Epithelial cell of prostate (primary cell): ENCODE measurements at regions not wholly inside any gene's neighbourhood (a gene's known extent, or its start where the extent isn't known, plus 50 kb on each side); places are given as distances from the start of the nearest gene placed in this dataset.

Experiments used
- DNase-seq: peaks from one replicate; pipeline ENCODE4 v3.0.0-alpha.2; 2011; ENCODE audit warnings: low read depth, low spot score
- H3K27ac ChIP-seq: fragments of 450-650 bp; 2 replicates; pipeline ENCODE4 v1.5.1; 2017; ENCODE audit warnings: mild to moderate bottlenecking

DNA sequence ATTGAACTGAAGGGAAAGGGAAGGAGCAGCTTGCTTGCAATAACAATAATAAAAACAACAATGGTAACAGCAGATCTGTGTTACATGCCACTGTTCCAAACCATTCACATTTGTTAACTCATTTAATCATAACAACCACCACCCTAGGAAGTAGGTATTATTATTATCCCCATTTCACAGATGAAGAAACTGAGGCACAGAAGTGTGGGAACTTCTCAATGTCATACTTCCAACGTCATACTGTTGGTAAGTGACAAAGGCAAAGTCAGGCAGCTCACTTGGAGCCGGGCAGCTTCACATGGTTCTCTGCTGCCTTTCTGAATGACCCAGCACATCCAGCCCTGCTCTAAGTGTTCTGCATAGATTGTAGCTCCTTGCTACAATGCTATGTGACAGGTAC is 72.6 kb downstream of the FOXD1 start:
- DNase-seq, result no peak
- no peak overlapping the region for H3K27ac ChIP-seq

DNA sequence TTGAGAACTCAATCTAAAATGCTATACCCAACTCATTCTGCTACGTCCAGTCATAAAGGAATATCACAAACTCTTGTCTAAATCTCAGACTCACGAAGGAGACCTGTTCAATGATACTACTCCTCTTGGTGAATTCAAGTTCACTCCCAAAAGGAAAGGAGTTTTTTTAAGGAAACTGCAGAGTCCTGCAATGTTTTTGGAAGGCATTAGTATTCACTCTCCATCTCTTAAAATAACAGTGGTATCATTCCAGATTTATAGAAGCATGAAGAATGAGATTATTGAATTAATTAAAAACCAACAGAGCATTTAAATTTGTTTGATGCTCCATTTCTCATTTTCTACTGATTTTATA is 73.4 kb downstream of the FOXD1 start:
- DNase-seq, result no peak
- peak overlapping the region; percentile 29 for H3K27ac ChIP-seq

DNA sequence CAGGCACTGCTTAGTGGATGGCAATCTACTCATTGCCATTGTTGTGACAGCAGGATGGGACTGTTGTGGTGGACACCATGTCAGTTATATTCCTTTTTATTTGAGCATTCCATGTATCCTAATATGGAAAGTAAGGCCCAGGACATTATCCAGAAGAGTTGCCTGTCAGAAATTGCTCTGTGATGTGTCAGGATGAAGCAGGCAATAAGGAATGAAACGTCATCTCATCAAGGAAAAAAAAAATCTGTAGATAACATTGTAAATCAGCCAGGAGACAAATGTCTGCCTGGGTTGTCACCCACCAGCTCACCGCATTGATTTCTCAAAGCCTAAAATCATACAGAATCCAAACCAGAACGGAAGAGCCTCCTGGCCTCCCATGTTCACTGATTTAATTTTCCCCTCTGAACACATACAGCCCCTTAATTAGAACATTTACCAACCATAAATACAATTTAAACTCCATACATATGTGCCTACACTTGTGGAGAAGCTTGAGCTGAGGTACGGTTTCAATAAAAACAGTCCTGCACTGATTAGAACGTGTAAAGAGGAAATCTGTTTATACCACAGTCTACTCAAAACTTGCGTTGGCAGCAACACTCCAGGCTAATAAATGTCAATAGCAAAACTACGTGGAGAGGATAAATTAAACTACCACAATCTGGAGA is 73.9 kb downstream of the FOXD1 start:
- DNase-seq, result no peak
- H3K27ac ChIP-seq, result peak overlapping the region; percentile 29

DNA sequence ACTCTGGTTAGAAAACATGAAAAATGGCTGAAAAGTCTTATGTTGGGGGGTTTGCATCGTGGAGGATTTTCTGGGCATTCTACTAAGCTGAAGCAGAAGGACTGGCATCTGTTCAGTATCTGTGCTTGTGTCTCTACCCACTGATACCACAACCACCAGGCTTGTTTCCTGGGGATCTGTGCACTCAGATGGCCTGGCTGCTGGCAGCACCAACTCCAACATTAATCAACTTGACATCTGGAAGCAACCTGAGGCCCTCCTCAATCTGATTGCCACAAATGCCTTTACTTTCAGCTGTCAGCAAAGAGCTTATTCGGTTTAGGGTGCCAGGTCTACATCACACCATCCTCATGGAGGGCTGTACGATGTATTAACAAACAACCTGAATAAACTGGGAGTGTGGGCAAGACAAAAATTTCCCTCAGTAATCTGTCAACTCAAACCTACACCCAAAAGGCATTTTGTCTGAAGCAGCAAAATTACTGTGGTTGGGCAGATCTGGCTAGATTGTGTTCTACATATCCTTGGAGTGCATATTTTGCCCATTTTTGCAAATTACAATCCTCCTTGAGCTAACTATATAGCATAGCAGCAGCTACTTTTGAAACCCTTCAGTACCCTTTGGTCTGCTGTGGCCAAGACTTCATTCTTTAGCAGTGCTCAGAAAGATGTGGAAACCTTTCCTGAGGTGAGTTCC is 74.6 kb downstream of the FOXD1 start:
- no peak for DNase-seq
- peak overlapping the region; percentile 29 for H3K27ac ChIP-seq

DNA sequence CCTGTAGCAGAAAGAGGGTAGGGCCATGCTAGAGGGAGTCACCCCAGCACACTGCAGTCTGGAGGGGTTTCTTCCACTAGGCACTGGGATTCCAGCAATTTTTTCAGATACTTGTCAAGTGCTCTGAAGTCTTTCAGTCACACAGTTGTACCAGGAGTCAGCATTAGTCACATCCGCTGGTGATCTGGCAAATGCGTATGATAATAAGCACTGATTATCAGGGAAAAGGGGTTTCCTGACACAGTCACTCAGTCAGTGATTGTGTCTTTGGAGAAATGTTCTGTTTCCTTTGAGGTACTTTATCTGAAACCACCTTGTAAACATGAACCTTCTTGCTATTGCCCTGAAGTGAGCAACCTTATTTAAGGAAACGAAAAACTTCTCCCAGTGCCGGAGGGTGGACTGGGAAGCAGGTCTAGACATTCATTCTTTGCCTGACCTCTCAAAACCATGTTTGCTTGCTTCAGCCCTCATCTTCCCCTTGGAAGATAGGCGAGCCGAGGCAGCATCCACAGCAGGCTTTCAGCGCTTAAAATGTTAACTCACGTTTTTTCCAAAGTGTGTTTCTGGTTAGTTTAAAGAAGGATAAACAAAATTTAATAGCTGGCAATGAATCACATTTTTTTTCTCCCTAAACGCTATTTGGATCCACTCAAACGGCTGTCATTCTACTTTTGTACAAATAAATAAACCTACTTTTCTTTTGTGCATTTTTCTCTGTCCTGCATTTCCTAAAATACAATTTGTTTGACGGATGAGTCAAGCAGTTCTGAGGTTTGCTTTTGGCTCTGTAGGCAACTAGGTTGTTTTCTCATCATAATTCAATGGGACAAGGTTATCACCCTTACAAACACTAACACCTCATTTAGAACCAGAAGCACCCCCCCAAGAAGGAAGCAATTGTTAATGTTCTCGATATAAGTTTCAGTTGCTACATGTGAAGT is 77.7 kb downstream of the FOXD1 start:
- peak overlapping the region; percentile 99 for H3K27ac ChIP-seq
- peak; percentile 81 for DNase-seq

DNA sequence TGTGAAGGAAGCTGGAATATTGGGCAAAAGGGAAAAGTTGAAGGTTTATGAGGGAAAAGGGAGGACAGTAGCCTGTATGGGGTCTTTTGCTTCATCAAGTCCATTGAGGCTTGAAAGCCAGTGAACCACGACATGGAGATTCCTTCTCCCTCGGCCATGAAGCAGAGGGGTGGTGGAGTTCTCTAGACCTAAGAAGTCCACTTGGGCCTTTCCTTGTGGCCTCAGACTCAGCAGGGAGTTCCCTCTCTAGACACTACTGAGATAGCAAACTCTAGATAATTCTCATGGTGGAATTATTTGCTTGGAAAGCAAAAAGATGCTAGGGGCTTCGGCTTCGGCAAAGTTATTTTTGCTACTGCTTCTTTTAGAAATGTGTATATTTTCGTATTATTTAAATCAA is 78.5 kb downstream of the FOXD1 start:
- DNase-seq, result no peak

DNA sequence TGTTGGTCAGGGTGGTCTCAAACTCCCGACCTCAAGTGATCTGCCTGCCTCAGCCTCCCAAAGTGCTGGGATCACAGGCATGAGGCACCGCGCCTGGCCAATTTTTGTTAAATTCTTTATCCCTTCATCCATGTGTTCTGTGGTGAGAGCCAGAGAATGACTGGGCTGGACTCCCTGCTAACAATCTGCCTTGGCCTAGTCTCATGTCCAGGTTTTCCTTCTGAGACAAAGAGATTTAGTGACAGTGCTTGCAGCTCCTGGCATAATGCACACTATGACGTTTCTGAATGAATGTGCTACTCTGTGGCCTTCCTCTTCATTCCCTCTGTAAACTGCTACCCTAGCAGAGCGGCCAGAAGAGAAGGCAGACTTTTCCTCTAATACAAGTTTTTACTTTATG is 79.3 kb downstream of the FOXD1 start:
- peak overlapping the region; percentile 99 for H3K27ac ChIP-seq
- DNase-seq, result no peak

More for the DNA sequence above, 78.5 kb downstream of the FOXD1 start:
- H3K27ac ChIP-seq, result peak overlapping the region; percentile 99

DNA sequence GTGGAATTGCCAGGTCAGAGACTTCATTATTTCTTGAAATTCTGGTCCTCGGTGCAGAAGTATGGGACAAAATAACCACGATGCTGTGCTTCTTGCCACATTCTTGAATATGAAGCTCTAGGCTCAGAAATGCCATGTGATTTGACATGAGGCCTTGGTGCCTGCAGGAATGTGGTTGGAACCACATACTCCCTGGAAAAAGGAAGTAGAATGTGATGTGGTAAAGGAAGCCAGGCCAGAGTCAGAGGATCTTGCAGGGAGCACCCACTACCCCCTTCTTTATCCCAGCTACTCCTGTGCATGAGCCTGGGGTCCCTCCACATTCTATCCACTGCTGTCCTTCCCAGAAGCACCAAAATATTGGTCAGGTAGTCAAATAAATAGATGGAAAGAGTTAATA is 80.9 kb downstream of the FOXD1 start:
- H3K27ac ChIP-seq, result no peak overlapping the region
- DNase-seq, result no peak

DNA sequence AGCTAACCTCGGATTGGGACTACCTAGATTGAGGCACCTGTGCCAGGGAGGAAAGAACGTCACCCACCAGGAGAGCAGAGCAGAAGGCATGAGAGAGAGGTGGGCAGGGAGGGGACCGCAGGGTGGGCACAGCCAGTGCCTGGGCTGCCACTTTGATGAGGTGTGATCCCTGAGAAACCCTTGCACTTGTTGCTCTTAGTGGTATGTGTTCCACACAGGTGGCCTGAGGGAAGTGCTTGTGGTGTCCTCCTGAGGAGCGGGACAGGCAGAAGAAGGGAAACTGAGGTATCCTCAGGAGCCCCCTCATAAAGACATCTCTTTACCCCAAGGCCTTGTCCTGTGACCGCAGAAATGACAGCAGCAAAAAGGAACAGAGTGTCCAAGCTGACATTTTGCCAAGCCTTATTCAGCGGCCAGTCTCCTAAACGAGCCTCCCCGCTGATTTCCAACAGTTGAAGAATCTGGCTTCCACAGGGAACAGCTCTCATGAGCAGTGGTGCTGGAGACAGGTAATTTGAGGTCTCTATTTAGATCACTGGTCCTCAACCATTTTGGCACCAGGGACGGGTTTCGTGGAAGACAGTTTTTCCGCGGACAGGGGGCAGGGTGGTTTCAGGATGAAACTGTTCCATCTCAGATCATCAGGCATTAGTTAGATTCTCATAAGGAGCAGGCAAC is 82.4 kb downstream of the FOXD1 start:
- H3K27ac ChIP-seq, result peak overlapping the region; percentile 99
- DNase-seq, result no peak

DNA sequence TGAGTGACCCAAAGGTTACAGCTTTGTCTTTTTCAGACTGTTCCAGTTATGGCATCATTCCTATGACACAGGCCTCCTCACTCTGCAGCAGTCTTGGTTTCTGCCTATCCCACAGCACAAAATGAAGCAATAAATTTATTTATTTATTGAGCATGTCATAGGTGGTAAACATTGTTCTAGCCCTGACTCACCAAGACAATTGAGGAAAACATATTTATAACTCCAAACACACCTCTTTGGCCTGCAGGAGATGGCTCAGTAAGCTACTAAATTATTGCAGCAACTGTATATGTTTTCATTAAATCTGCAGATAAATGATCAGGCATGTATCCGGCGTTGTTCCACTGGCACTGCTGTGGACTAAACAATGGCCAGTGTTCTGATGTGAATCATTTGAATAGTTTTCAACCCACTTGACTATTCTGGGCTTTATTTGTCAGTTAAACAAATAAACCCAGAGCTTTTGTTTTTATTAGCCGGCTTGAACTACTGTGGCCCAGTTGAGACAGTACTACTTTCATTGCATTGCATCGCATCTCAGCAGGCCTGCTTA is 83.2 kb downstream of the FOXD1 start:
- peak; percentile 85 for DNase-seq
- peak overlapping the region; percentile 99 for H3K27ac ChIP-seq

DNA sequence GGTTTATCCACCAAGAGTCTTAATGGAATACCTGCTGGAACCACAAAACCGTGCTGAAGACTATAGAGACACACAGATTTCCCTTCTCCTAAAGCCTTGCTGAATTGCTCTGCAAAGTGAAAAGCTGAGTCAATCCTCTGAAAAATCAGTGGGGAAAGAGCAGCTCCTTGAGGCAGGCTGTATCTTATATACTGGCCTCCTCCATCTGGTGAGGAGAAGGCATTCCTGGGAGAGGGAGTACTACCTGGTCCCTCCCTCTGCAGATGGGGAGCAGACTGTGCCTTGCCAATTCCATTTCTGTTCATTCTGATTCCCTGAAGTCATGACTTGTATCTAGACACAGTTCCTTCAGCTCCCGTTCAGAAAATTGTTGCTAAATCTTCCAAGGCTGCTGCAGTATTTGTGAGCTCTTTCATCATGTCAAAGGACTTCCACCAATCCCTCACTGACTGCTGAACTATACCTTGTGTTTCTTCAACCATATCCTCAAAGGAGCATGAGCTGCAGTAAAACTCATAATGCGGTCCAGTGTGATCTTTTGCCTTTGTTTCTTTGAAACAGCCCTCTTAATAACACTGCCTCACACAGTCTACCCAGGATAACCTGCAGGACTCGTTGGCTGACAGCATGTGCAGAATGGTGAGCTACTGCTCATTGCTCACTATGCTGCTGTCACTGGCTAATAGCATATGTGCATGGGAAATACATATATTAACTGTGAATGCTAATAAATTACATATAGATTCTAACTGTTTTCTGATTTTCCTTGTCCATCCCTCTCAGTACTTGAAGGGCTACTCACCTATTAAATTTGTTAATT is 84.5 kb downstream of the FOXD1 start:
- peak overlapping the region; percentile 99 for H3K27ac ChIP-seq
- no peak for DNase-seq

DNA sequence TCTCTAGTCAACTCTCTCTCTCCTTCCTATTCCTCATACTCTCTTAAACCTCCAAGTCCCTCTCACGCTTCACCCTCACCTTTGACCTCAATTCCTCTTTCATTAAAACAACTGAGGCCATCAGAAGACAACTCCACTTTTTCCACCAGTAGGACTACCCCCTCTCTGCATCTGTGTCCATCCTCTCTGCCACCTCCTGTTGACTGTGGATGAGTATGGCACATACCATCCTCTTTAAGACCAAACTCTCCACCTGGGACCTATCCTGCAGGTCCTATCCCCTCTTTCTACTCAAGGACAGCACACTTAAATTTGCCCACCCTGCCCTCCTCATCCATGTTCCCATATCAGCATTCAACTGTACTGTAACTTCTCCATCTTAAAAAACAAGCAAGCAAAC is 89.2 kb downstream of the FOXD1 start:
- DNase-seq, result no peak
- H3K27ac ChIP-seq, result no peak overlapping the region

DNA sequence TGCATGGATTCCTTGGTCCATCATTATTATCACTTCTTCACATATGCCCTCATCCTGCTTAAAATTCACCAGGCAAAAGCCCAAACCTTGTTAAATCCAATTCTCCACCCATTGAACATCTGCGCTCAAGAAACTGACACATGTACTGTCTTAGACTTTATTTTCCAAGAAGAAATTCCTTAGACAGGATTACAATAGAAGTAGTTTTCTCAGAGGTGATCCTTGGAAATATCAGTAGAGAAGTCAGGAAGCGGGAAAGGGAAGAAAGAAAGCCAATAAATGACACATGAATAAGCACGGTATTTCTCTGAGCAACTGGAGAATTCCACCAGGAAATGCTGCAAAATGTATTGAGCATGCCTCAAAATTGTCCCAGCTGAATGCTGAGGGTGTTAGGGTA is 90.2 kb downstream of the FOXD1 start:
- no peak overlapping the region for H3K27ac ChIP-seq
- no peak for DNase-seq

DNA sequence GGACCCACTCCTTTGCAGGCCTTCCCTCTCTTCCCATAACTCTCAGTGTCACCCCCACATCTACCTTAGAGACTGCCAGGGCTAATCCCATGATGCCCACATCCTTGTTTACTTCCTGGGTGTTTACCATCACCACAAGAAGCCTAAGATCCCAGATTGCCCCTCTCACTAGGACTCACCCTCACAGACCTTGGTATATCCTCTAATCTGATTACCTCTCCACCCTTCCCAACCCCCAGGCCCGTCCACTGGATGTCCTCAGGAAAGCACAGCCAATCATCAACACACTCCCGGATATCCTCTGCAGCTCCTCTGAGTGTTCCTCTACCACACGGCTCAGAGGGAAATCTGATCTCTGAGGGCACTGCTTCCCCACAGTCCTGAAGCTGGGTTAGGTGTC is 91.0 kb downstream of the FOXD1 start:
- DNase-seq, result no peak
- no peak overlapping the region for H3K27ac ChIP-seq

DNA sequence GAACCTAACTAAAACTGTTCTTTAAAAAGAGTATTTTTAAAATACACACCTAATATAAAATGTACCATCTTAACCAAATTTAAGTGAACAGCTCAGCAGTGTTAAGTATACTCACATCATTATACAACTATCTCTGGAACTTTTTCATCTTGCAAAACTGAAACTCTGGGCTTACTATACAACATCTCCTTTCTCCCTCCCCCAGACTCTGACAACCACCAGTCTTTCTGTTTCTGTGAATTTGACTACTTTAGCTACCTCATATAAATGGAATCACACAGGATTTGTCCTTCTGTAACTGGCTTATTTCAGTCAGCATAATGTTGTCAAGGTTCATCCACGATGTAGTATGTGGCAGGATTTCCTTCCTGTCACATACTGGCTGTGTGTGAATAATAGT is 93.5 kb downstream of the FOXD1 start:
- DNase-seq, result no peak
- H3K27ac ChIP-seq, result no peak overlapping the region

DNA sequence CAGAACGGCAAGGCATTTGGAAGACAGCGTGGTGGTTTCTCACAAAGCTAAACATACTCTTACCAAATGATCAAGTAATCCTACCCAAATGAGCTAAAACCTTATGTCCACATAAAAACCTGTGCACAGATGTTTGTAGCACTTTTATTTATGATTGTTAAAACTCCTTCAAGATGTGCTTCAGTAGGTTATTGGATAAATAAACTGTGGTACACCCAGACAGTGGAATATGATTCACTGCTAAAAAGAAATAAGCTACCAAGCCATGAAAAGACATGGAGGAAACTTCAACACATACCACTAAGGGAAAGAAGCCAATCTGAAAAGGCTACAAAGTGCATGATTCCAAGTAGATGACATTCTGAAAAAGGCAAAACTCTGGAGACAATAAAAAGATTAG is 94.2 kb downstream of the FOXD1 start:
- DNase-seq, result no peak
- H3K27ac ChIP-seq, result no peak overlapping the region

DNA sequence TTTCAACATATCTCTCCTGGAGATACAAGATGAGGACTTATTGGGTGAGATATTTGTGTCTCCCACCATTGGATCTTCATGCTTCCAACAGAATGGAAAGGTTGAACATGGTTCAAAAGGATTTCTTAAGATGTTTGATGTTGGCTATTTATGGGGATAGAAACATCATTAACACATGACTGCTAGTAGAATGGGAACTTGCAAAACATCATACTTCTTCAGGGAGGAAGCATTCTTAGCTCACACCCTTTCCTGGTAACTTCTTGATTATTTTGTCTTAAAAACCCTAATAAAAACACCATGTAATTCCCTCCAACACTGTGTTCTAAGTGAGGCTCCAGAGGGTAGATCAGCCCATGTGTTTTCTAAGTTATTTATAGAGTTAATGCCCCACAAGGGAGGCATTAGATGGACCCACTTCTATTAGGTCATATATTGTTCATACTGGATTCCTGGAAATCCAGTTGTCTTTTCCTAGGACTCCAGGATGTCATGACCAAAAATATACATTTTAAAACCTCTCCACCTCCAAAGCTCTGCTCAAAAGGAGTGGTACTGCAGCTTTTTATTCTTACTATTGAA is 95.8 kb downstream of the FOXD1 start:
- no peak for DNase-seq
- no peak overlapping the region for H3K27ac ChIP-seq

DNA sequence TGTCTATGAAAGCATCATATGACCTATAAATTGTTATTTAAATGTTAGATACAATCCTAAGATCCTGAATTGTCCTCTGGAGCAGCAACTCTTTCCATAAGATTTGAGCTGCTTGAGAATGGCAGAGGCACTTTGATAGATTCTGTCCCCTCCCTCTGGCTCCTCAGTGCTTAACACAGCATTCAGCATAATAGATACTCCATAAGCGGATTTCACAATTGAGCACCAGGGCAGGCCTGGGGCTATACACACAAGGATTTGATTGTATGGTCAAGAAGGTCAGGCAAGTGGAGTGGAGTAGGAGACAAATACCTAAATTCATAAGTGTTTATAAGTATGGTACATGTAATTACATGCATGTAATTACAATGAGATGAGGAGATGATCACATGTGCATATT is 96.3 kb downstream of the FOXD1 start:
- no peak for DNase-seq
- no peak overlapping the region for H3K27ac ChIP-seq

DNA sequence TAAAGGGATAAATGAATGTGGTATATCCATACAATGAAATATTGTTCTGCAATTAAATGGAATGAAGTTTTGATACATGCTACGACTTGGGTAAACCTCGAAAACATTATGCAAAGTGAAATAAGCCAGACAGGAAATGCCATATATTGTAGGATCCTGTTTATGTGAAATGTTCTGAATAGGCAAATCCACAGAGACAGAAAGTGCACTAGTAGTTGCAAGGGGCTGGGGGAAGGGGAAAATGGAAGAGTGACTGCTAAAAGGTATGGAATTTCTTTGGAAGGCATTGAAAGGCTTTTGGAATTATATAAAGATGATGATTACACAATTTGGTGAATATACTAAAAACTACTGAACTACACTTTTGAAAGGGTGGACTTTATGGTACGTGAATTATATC is 97.0 kb downstream of the FOXD1 start:
- DNase-seq, result no peak
- no peak overlapping the region for H3K27ac ChIP-seq
